CD4-positive, alpha-beta T cell treated with Interleukin-17A for 1 hour (primary cell): ENCODE measurements at regions not wholly inside any gene's neighbourhood (a gene's known extent, or its start where the extent isn't known, plus 50 kb on each side); places are given as distances from the start of the nearest gene placed in this dataset.

Experiments used
- DNase-seq: peaks from one replicate; pipeline ENCODE4 v3.0.0-alpha.2; 2020

- DNase-seq: no peak
Observed at GRCh38 chr14:65794674-65795279, 382.2 kb downstream of the FUT8 start.

- DNase-seq: no peak
Observed at GRCh38 chr14:65798216-65798615, 385.7 kb downstream of the FUT8 start.

- DNase-seq: no peak
Observed at GRCh38 chr14:65800694-65801093, 388.2 kb downstream of the FUT8 start.

GRCh38 chr14:65802196-65802595, 389.7 kb downstream of the FUT8 start:
- DNase-seq: no peak

GRCh38 chr14:65803885-65804284, 391.4 kb downstream of the FUT8 start:
- no peak for DNase-seq

- no peak for DNase-seq
Observed at GRCh38 chr14:65804439-65805112, 392.0 kb downstream of the FUT8 start.

- DNase-seq: no peak
Observed at GRCh38 chr14:65805113-65805473, 392.6 kb downstream of the FUT8 start.

- no peak for DNase-seq
Observed at GRCh38 chr14:65808390-65808789, 395.9 kb downstream of the FUT8 start.

GRCh38 chr14:65810322-65810721, 397.8 kb downstream of the FUT8 start:
- no peak for DNase-seq

- DNase-seq: no peak
Observed at GRCh38 chr14:65813760-65814384, 401.3 kb downstream of the FUT8 start.

GRCh38 chr14:65815127-65815526, 402.6 kb downstream of the FUT8 start:
- DNase-seq: no peak

- no peak for DNase-seq
Observed at GRCh38 chr14:65817011-65817410, 404.5 kb downstream of the FUT8 start.

GRCh38 chr14:65819569-65819968, 407.0 kb downstream of the FUT8 start:
- no peak for DNase-seq

- no peak for DNase-seq
Observed at GRCh38 chr14:65821224-65821753, 408.8 kb downstream of the FUT8 start.

- DNase-seq: peak; percentile 84
Observed at GRCh38 chr14:65824285-65824977, 411.9 kb downstream of the FUT8 start.

- DNase-seq: no peak
Observed at GRCh38 chr14:65824978-65825299, 412.4 kb downstream of the FUT8 start.

GRCh38 chr14:65826946-65827345, 414.4 kb downstream of the FUT8 start:
- DNase-seq: no peak

- DNase-seq: no peak
Observed at GRCh38 chr14:65827520-65827919, 415.0 kb downstream of the FUT8 start.

GRCh38 chr14:65828396-65828795, 415.9 kb downstream of the FUT8 start:
- DNase-seq: no peak

- DNase-seq: no peak
Observed at GRCh38 chr14:65832431-65833266, 420.1 kb downstream of the FUT8 start.

GRCh38 chr14:65833267-65833880, 420.8 kb downstream of the FUT8 start:
- DNase-seq: no peak

GRCh38 chr14:65834051-65834450, 421.5 kb downstream of the FUT8 start:
- no peak for DNase-seq
